AG04449 (cell line): ENCODE measurements at regions not wholly inside any gene's neighbourhood (a gene's known extent, or its start where the extent isn't known, plus 50 kb on each side); places are given as distances from the start of the nearest gene placed in this dataset.

ENCODE experiments used
- CTCF ChIA-PET: fragments of 350-600 bp; formaldehyde crosslinking; extraction: SDS; loops from one replicate; lab custom pipeline; 2021; ENCODE audit warnings: antibody characterized with exemption; lab: Yijun Ruan, JAX
- POLR2A ChIA-PET: fragments of 400-600, 350-600 bp; formaldehyde crosslinking; extraction: SDS; loops from one replicate; lab custom pipeline; 2020; ENCODE audit warnings: antibody characterized with exemption, inconsistent platforms; lab: Yijun Ruan, JAX
- DNase-seq: peaks from one replicate; pipeline ENCODE4 v3.0.0-alpha.2; 2010; ENCODE audit warnings: low read depth, low spot score
- H3K4me3 ChIP-seq: 2 replicates; pipeline ENCODE4 v1.5.1; 2011; ENCODE audit warnings: low read depth, mild to moderate bottlenecking, control low read depth, low read length
- TF ChIP-seq, protein P1 (sequence below): IDR thresholded peaks from one replicate; pipeline ENCODE4 v1.5.1; 2011; ENCODE audit warnings: mild to moderate bottlenecking, moderate library complexity, low read length, control low read depth, inconsistent platforms; ENCODE audit not compliant: insufficient read depth; ENCODE audit errors: missing control alignments

DNA sequence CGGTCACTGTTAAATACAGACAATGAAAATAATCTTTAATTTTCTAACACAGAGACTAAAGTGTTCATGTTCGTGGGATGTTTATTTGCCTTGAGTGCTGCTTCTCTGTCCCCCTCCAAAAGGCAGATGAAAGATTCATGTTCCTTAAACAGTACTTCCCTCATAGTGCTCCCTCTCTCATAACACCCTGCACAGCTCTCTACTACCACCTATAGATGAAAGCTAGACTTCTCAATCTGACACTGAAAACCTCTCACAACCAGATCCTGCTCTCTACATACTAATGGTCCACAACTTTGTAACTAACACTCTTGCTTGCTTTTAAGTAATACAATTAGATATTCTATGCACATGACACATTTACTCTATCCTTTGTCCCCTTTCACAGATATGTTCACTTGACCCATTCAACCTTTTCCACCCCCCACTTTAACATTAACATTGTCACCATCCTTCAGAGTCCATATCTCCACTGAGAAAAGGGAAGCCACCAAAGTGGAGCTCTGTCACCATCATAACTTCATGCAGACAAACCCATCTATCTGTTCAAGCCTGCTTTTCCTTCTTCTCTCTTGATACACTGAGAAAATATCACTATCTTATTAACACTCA lies 266.4 kb upstream of the USP15 start:
- DNase-seq = no peak
- no peak overlapping the region for H3K4me3 ChIP-seq
- TF ChIP-seq, protein P1, sequence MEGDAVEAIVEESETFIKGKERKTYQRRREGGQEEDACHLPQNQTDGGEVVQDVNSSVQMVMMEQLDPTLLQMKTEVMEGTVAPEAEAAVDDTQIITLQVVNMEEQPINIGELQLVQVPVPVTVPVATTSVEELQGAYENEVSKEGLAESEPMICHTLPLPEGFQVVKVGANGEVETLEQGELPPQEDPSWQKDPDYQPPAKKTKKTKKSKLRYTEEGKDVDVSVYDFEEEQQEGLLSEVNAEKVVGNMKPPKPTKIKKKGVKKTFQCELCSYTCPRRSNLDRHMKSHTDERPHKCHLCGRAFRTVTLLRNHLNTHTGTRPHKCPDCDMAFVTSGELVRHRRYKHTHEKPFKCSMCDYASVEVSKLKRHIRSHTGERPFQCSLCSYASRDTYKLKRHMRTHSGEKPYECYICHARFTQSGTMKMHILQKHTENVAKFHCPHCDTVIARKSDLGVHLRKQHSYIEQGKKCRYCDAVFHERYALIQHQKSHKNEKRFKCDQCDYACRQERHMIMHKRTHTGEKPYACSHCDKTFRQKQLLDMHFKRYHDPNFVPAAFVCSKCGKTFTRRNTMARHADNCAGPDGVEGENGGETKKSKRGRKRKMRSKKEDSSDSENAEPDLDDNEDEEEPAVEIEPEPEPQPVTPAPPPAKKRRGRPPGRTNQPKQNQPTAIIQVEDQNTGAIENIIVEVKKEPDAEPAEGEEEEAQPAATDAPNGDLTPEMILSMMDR = peak; percentile 37
- CTCF ChIA-PET = no interaction called here
- POLR2A ChIA-PET = no interaction called here

DNA sequence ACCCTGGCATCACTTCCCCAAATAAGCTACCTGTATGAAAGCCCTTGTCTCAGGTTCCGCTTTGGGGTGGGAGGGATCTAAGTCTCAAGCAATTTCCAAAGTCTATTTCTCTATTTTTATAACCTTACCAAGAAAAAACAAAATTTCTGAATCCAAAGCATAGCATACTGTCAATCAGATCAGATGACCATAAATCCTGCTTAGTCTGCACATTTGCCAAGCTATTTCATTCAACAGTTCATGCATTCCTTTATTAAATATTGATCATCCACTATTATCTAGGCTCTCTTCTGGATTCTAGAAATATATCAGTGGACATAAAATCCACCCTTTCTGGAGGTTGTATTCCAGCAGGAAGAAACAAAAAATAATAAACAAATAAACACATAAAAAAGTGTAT lies 263.5 kb upstream of the USP15 start:
- ChIA-PET POLR2A (no interaction called here), CTCF (interaction anchor here (1.5 kb wide), 1 partner anchor 9 kb away, joined by 4 read pairs; no protein-coding TSS in a partner anchor)

DNA sequence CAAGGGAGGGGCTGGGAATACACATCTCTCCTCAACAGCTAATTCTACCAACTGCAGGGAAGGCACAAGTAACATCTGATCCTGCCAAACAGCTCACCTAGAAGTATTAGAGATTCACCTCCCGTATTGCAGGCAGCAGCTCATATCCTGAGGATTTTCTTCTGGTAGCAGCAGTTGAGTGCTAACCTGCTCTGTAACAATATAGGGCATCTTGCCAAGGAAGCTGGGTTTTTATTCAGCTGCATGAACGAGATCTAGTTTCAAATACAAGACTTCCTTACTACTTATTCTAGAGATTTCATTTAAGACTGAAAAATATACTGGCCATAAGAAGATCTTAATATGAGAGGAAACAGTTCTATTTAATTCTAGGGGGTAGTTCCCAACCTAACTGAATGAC lies 261.4 kb upstream of the USP15 start:
- ChIA-PET POLR2A (no interaction called here), CTCF (no interaction called here)

More for the DNA sequence above, 263.5 kb upstream of the USP15 start:
- no peak overlapping the region for H3K4me3 ChIP-seq
- TF ChIP-seq, protein P1 = no peak
- no peak for DNase-seq

DNA sequence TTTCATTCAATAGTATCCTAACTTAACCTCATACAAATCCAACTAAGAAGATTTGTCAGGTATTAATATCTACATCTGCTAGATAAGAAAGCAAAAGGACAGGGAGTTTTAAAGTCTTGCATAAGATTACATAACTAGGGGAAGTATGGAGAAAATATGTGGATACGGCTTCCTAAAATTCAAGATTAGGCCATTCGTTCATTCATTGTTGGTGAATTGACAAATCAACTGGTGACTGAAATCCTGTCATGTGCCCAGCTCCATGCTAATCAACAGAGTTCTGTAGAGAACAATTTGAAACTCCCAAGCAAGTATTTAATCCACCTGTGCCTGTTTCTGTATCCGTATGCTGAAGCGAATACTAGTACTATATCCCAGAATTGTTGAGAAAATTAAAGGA lies 260.9 kb upstream of the USP15 start:
- ChIA-PET POLR2A (no interaction called here), CTCF (no interaction called here)
- DNase-seq = no peak
- no peak overlapping the region for H3K4me3 ChIP-seq
- TF ChIP-seq, protein P1 = no peak

More for the DNA sequence above, 261.4 kb upstream of the USP15 start:
- DNase-seq = no peak
- TF ChIP-seq, protein P1 = no peak
- H3K4me3 ChIP-seq = no peak overlapping the region

DNA sequence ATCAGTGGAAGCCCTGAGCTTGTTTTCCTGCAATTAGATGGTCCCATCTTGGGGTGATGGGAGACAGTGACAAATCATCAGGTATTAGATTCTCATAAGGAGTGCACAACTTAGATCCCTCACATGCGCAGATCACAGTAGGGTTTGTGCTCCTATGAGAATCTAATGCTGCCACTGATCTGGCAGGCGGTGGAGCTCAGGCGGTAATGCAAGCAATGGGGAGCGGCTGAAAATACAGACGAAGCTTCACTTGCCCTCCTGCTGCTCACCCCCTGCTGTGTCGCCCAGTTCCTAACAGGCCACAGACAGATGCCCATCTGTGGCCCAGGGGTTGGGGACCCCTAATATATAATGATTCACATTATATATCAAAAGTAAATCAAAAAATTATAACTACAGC lies 258.8 kb upstream of the USP15 start:
- no peak overlapping the region for H3K4me3 ChIP-seq
- ChIA-PET CTCF (no interaction called here), POLR2A (no interaction called here)
- no peak for DNase-seq
- TF ChIP-seq, protein P1 = no peak

DNA sequence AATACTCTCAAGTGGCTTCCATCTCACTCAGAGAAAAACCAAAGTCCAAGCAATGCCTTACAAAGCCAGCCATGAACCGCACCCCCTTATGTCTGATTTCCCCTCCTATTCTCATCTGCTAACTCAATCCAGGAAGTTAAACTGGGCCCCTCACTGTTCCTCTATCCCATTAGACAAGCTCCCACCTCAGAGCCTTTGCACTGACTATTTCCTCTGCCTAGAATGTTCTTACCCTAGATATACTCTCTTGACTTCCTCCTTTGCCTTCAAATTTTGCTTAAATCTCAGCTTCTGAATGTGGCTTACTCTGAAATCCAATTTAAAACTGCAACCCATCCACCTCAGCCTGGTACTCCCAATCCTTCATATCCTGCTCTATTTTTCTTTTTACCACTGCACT lies 257.0 kb upstream of the USP15 start:
- POLR2A ChIA-PET = no interaction called here
- TF ChIP-seq, protein P1 = no peak
- DNase-seq = no peak
- CTCF ChIA-PET = no interaction called here
- H3K4me3 ChIP-seq = no peak overlapping the region
